HepG2 (cell line): ENCODE measurements at regions not wholly inside any gene's neighbourhood (a gene's known extent, or its start where the extent isn't known, plus 50 kb on each side); places are given as distances from the start of the nearest gene placed in this dataset.

Experiments
- ATF7 ChIP-seq, 2 experiments: fragments of 450-650 bp in 1 of 2; sonication (generic) in 1 of 2; formaldehyde crosslinking in 1 of 2; IDR thresholded peaks; 2 replicates each; pipeline versions ENCODE4 v1.4.0 to v1.6.1; 2016 to 2020; ENCODE audit warnings: antibody characterized with exemption in 1 of 2, mild to moderate bottlenecking in 1 of 2, missing genetic modification reagents in 1 of 2
- DNMT1 ChIP-seq: sonication (generic); formaldehyde crosslinking; IDR thresholded peaks from 2 replicates; pipeline ENCODE4 v1.5.1; 2020; ENCODE audit warnings: mild to moderate bottlenecking, missing genetic modification reagents
- ELF3 ChIP-seq: IDR thresholded peaks from 2 replicates; pipeline ENCODE4 v1.6.1; 2016; ENCODE audit warnings: missing genetic modification reagents, missing compliant biosample characterization
- GABPA ChIP-seq, 2 experiments: IDR thresholded peaks; 2 replicates each; pipeline ENCODE4 v1.6.1; 2011 to 2016; ENCODE audit warnings: low read depth in 2 of 2, low read length in 1 of 2, missing biosample characterization in 1 of 2, missing genetic modification characterization in 1 of 2
- HMGA1 ChIP-seq: sonication (generic); formaldehyde crosslinking; conservative IDR thresholded peaks from 2 replicates; pipeline ENCODE4 v1.4.0; 2020; ENCODE audit warnings: missing genetic modification reagents
- HNRNPL ChIP-seq: fragments of 200-400 bp; formaldehyde crosslinking; IDR thresholded peaks from 2 replicates; pipeline ENCODE4 v1.6.1; 2017; ENCODE audit warnings: mild to moderate bottlenecking, low read depth, low read length
- MTF2 ChIP-seq: sonication (generic); formaldehyde crosslinking; IDR thresholded peaks from 2 replicates; pipeline ENCODE4 v1.5.0; 2020; ENCODE audit warnings: missing genetic modification reagents, borderline replicate concordance
- MZF1 ChIP-seq: sonication (generic); formaldehyde crosslinking; IDR thresholded peaks from 2 replicates; pipeline ENCODE4 v1.8.1; 2023; ENCODE audit warnings: mild to moderate bottlenecking, missing genetic modification reagents, borderline replicate concordance
- ZBTB38 ChIP-seq: sonication (generic); formaldehyde crosslinking; IDR thresholded peaks from 2 replicates; pipeline ENCODE4 v1.5.1; 2020; ENCODE audit warnings: mild to moderate bottlenecking, missing genetic modification reagents
- ZFY ChIP-seq: sonication (generic); formaldehyde crosslinking; IDR thresholded peaks from 2 replicates; pipeline ENCODE4 v1.4.0; 2020; ENCODE audit warnings: missing genetic modification reagents
- ZFYVE20 ChIP-seq: sonication (generic); formaldehyde crosslinking; IDR thresholded peaks from 2 replicates; pipeline ENCODE4 v1.8.0; 2023; ENCODE audit warnings: low read depth, mild to moderate bottlenecking, moderate library complexity, missing genetic modification reagents, borderline replicate concordance
- ZNF234 ChIP-seq: sonication (generic); formaldehyde crosslinking; conservative IDR thresholded peaks from 2 replicates; pipeline ENCODE4 v1.5.1; 2020; ENCODE audit warnings: mild to moderate bottlenecking, missing genetic modification reagents
- ZNF24 ChIP-seq: fragments of 450-650 bp; IDR thresholded peaks from 2 replicates; pipeline ENCODE4 v1.6.1; 2017; ENCODE audit warnings: antibody characterized with exemption, mild to moderate bottlenecking
- ZNF570 ChIP-seq: sonication (generic); formaldehyde crosslinking; IDR thresholded peaks from 2 replicates; pipeline ENCODE4 v1.4.0; 2020; ENCODE audit warnings: mild to moderate bottlenecking, missing genetic modification reagents, borderline replicate concordance
- ZNF629 ChIP-seq: sonication (generic); formaldehyde crosslinking; conservative IDR thresholded peaks from 2 replicates; pipeline ENCODE4 v1.5.0; 2020; ENCODE audit warnings: missing genetic modification reagents
- ZNF678 ChIP-seq: sonication (generic); formaldehyde crosslinking; IDR thresholded peaks from 2 replicates; pipeline ENCODE4 v1.4.0; 2020; ENCODE audit warnings: mild to moderate bottlenecking, missing genetic modification reagents
- ZNF883 ChIP-seq: sonication (generic); formaldehyde crosslinking; IDR thresholded peaks from 2 replicates; pipeline ENCODE4 v1.5.1; 2020; ENCODE audit warnings: mild to moderate bottlenecking, missing genetic modification reagents; ENCODE audit errors: not compliant biosample characterization
- TF ChIP-seq, protein P1 (sequence below): sonication (generic); formaldehyde crosslinking; IDR thresholded peaks from 2 replicates; pipeline ENCODE4 v1.4.0; 2020; ENCODE audit warnings: mild to moderate bottlenecking, missing genetic modification reagents
- TF ChIP-seq, protein P2 (sequence below): sonication (generic); formaldehyde crosslinking; IDR thresholded peaks from 2 replicates; pipeline ENCODE4 v1.4.0; 2020; ENCODE audit warnings: missing genetic modification reagents, mild to moderate bottlenecking, borderline replicate concordance
- TF ChIP-seq, protein P3 (sequence below): conservative IDR thresholded peaks from 2 replicates; pipeline ENCODE4 v1.6.1; 2018; ENCODE audit warnings: missing genetic modification reagents
- TF ChIP-seq, protein P4 (sequence below): sonication (generic); formaldehyde crosslinking; IDR thresholded peaks from 2 replicates; pipeline ENCODE4 v1.8.1; 2023; ENCODE audit warnings: mild to moderate bottlenecking, moderate library complexity, missing genetic modification reagents

DNA sequence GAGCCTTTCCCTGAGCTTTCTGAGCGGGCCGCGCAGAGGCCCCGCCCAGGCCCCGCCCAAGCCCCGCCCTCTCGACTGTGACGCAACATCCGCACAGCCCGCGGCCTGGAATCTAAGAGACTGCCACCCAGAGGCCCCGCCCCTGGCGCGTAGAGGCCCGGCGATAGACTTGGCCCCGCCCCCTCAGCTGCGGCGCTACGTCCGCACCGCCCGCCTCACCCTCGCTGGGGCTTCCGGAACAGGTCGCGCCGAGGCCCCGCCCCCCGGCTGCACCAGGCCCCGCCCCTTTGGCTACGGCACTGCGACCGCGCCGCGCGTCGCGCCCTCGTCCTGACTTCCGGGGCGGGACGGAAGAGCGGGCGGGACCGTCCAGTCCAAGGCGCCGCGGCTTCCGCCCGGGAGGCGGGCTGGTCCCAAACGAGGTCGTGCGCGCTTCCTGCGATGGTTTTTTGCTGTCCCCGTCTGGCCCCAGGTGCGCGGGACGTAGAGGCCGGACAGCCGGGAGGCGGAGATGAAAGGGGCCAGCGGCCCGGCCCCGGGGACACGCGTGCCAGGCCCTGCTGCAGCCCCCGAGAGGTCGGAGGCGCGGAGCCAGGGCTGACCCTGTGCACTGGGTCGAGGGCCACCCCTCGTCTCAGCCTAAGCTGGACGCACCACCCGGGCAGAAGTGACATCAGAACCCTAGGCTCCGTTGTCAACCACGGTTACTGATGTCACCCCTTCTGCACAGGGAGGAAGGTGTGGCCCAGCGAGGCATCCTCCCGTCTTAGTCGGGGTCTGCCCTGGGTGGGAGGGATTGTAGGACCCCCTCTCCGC, 59.0 kb upstream of the WNT7B start (continued):
- TF ChIP-seq, protein P1, sequence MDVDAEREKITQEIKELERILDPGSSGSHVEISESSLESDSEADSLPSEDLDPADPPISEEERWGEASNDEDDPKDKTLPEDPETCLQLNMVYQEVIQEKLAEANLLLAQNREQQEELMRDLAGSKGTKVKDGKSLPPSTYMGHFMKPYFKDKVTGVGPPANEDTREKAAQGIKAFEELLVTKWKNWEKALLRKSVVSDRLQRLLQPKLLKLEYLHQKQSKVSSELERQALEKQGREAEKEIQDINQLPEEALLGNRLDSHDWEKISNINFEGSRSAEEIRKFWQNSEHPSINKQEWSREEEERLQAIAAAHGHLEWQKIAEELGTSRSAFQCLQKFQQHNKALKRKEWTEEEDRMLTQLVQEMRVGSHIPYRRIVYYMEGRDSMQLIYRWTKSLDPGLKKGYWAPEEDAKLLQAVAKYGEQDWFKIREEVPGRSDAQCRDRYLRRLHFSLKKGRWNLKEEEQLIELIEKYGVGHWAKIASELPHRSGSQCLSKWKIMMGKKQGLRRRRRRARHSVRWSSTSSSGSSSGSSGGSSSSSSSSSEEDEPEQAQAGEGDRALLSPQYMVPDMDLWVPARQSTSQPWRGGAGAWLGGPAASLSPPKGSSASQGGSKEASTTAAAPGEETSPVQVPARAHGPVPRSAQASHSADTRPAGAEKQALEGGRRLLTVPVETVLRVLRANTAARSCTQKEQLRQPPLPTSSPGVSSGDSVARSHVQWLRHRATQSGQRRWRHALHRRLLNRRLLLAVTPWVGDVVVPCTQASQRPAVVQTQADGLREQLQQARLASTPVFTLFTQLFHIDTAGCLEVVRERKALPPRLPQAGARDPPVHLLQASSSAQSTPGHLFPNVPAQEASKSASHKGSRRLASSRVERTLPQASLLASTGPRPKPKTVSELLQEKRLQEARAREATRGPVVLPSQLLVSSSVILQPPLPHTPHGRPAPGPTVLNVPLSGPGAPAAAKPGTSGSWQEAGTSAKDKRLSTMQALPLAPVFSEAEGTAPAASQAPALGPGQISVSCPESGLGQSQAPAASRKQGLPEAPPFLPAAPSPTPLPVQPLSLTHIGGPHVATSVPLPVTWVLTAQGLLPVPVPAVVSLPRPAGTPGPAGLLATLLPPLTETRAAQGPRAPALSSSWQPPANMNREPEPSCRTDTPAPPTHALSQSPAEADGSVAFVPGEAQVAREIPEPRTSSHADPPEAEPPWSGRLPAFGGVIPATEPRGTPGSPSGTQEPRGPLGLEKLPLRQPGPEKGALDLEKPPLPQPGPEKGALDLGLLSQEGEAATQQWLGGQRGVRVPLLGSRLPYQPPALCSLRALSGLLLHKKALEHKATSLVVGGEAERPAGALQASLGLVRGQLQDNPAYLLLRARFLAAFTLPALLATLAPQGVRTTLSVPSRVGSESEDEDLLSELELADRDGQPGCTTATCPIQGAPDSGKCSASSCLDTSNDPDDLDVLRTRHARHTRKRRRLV (CRISPR knock-in tag): no peak
- TF ChIP-seq, protein P2, sequence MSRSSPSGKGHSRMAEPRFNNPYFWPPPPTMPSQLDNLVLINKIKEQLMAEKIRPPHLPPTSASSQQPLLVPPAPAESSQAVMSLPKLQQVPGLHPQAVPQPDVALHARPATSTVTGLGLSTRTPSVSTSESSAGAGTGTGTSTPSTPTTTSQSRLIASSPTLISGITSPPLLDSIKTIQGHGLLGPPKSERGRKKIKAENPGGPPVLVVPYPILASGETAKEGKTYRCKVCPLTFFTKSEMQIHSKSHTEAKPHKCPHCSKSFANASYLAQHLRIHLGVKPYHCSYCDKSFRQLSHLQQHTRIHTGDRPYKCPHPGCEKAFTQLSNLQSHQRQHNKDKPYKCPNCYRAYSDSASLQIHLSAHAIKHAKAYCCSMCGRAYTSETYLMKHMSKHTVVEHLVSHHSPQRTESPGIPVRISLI (CRISPR knock-in tag): no peak
- TF ChIP-seq ZNF629: no peak
- TF ChIP-seq HNRNPL: no peak
- no peak for TF ChIP-seq ZNF570
- TF ChIP-seq ZNF24: no peak
- TF ChIP-seq ZNF883: no peak
- TF ChIP-seq, protein P3, sequence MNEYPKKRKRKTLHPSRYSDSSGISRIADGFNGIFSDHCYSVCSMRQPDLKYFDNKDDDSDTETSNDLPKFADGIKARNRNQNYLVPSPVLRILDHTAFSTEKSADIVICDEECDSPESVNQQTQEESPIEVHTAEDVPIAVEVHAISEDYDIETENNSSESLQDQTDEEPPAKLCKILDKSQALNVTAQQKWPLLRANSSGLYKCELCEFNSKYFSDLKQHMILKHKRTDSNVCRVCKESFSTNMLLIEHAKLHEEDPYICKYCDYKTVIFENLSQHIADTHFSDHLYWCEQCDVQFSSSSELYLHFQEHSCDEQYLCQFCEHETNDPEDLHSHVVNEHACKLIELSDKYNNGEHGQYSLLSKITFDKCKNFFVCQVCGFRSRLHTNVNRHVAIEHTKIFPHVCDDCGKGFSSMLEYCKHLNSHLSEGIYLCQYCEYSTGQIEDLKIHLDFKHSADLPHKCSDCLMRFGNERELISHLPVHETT (CRISPR knock-in tag): peak; percentile 69; the same call in 1 of the 2 replicates
- TF ChIP-seq HMGA1 (CRISPR knock-in tag): no peak
- no peak for TF ChIP-seq ATF7 (IDR thresholded peaks at IDR 0.05)
- TF ChIP-seq ATF7 (CRISPR knock-in tag; IDR thresholded peaks at IDR 0.05): no peak
- TF ChIP-seq MTF2 (CRISPR knock-in tag): peak; percentile 25; the same call in 1 of the 2 replicates
- no peak for TF ChIP-seq ZNF234 (CRISPR knock-in tag)
- peak; percentile 75; the same call in 1 of the 2 replicates for TF ChIP-seq ELF3 (CRISPR knock-in tag)
- TF ChIP-seq ZNF678 (CRISPR knock-in tag): peak; percentile 25; the same call in 1 of the 2 replicates
- no peak for TF ChIP-seq MZF1 (CRISPR knock-in tag)
- TF ChIP-seq DNMT1 (CRISPR knock-in tag): no peak
- TF ChIP-seq, protein P4, sequence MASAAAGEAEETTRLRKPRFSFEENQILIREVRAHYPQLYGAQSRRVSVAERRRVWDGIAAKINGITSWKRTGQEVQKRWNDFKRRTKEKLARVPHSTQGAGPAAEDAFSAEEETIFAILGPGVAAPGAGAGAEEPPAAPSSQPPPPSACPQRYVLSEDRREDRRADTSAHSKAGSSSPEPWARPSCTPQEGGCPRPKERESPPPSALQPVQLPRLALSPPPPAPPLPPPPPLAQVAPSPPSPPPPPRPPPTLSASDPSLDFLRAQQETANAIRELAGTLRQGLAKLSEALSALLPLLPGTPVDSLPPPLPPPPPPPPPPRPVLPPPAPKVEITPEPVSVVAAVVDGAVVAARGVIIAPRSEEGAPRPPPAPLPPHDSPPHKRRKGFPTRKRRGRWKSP (CRISPR knock-in tag): peak; percentile 51; the same call in 1 of the 2 replicates
- no peak for TF ChIP-seq ZFYVE20
- TF ChIP-seq ZBTB38 (CRISPR knock-in tag): peak; percentile 71
- peak; percentile 93 for TF ChIP-seq GABPA (IDR thresholded peaks at IDR 0.05; ENCODE audit: low read depth, low read length)
- TF ChIP-seq GABPA (CRISPR knock-in tag; IDR thresholded peaks at IDR 0.05; ENCODE audit: low read depth): peak; percentile 88
- TF ChIP-seq ZFY (CRISPR knock-in tag): peak; percentile 71
